ENCODE measurements at regions not wholly inside any gene's neighbourhood (a gene's known extent, or its start where the extent isn't known, plus 50 kb on each side); places are given as distances from the start of the nearest gene placed in this dataset.

DNA sequence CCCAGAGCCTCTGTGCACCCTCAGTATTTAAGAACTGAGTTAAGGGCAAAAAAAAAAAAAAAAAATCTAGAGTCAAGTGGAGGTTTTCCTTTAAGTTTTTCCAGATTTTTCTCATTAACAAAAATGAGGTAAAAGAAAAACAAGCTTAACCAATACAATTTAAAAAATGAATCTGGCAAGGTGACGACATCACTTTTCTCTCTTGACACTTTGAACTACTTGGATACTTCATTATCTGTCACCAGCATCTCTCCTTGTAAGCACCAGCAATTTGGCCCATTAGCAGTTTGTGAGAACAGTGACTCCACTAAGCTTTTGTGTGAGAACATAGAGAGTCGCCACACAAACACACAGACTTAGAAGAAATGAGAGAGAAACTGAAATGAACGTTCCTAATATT lies 345.7 kb upstream of the SLC30A5 start:
- no peak for DNase-seq (ENCODE audit: low spot score)

GRCh38 chr5:68749077-68749476 lies 344.7 kb upstream of the SLC30A5 start:
- DNase-seq (ENCODE audit: low spot score) = no peak

- DNase-seq (ENCODE audit: low spot score) = no peak
Measured at GRCh38 chr5:68749631-68750030, 344.2 kb upstream of the SLC30A5 start.

DNA sequence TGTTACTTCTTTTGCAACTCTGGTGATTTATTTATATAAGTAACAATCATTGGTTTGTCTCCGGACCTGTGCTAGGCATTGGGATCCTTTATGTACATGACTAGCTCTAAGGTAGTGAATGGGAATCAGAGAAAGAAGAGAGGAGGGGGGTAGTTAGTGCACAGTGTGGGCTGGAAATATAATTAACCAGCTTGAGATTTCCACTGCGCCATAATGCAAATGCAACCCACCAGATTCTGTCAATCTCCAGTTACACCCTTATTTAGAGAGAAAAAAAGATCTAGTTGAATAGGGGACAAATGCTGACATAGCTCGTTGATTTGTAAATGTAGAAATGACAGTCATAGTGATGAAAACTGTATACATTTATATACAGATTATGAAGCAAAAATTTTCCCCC lies 342.2 kb upstream of the SLC30A5 start:
- DNase-seq (ENCODE audit: low spot score) = no peak

DNA sequence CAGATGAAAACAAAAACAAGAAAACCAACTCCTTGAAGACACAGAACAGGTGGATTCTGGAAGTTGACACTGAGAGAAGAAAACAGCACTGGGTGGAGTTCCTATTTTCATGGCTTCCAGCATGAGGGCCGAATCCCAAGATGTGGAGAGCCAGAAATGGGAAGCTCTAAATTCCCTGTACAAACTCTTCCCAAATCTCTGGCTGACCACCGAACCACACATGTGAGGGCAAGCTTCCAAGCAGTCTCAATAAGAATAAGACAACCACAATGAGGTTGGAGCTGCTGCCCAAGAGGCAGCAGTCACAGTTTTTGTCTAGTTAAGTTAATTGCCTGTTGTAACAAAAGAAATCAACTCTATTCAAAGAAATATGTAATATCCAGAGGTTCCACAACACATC lies 339.3 kb upstream of the SLC30A5 start:
- DNase-seq (ENCODE audit: low spot score) = no peak

DNA sequence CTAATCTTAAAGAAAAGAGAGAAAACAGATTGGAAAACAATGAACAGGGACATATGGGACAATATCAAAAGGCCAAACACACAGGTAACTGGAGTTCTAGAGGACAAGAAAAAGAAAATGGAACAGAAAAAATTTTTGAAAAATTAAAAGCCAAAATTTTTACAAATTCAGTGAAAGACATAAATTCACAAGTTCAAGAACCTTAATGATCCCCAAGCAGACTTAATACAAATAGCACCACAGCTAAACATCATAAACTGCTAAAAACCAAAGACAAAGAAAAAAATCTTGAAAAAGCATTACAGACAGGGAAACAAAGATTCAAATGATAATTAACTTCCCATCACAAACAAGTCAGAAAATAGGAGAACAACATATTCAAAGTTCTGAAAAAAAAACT lies 338.5 kb upstream of the SLC30A5 start:
- DNase-seq (ENCODE audit: low spot score) = no peak

GRCh38 chr5:68757006-68757405 lies 336.8 kb upstream of the SLC30A5 start:
- DNase-seq (ENCODE audit: low spot score) = no peak

DNA sequence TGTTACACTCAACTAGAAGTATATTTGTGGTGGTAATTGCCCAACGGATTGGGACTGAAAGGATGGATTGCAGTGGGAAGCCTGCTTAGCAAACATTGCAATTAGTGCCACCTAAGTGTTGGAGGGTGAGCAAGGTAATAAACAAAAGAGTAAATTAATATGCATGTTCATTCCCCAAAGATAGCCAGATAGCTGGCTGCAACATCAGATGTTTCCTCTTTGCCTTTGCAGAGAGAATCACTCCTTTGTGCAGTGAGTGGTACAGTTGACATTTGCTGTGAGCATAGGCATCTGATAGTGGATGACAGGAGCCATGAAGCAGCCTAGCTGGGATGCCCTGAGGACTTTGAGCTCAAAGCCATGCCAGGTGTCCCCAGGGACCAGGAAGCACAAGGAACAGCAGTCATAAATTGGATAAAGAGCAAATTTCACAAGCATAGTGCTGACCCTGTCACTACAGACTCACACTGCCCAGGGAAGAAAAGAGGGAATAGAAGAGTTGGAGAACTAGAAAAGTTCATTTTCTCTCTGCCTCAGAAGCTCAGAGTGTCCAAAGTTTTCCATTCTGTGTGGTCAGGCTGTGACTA lies 336.1 kb upstream of the SLC30A5 start:
- DNase-seq (ENCODE audit: low spot score) = peak; percentile 39

- DNase-seq (ENCODE audit: low spot score) = no peak
Measured at GRCh38 chr5:68759593-68759992, 334.2 kb upstream of the SLC30A5 start.

- DNase-seq (ENCODE audit: low spot score) = no peak
Measured at GRCh38 chr5:68762201-68762600, 331.6 kb upstream of the SLC30A5 start.

GRCh38 chr5:68766952-68767464 lies 326.8 kb upstream of the SLC30A5 start:
- no peak for DNase-seq (ENCODE audit: low spot score)

DNA sequence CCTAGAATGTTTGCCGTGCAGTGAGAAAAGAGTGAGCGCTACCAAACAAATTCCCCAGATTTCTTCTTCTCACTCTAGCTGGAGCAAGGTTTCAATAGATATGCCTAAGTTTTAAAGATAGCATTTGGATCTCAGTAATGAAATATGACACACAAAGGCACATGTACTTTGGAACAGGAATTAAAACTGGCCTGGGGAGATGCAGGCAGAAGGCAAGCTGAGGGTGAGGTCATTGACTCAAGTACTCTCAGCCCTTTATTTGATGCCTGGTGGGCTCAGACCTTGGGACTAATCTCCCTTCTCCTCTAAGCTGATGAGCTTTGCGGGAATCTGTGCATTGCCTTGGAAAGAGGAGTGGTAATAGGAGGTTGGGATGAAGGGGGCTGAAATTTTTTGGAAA lies 323.3 kb upstream of the SLC30A5 start:
- no peak for DNase-seq (ENCODE audit: low spot score)

DNA sequence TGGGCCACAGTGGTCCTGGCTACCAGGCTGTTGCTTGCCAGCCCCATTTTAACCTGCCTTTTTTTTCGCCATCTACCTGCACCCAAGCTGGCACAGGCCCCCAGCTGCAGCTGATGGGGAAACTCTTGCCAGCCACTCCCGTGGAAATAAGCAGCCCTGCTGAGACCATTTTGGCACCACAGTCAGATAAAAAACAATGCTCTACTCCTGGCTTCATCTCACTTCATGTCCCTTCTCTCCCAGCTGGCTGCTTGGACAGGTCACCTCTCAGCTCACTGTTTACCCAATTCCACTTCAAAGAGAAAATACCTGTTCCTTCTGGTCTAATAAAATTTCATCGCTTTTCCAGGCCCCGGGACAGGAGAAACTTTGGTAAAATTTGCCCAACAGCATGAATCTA lies 322.6 kb upstream of the SLC30A5 start:
- DNase-seq (ENCODE audit: low spot score) = no peak

GRCh38 chr5:68771732-68772131 lies 322.1 kb upstream of the SLC30A5 start:
- no peak for DNase-seq (ENCODE audit: low spot score)

DNA sequence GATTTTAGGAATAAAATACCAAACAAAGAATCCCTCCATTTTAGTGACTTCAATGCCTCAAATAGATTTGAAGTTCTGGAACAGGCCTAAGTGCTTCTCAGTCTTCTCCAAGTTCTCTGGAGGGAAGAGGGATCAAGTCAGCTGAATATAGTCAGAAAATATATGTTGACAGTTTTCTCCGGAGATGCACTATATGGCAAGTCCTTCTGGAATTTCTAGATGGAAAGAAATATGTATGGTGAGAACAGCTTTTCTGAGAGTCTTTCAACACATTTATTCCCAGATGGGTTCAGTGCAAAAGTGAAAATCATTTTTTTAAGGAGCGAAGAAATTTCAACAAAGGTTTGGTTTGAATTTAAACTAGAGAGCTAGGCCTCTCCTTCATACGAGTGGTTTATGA lies 317.4 kb upstream of the SLC30A5 start:
- DNase-seq (ENCODE audit: low spot score) = no peak

DNA sequence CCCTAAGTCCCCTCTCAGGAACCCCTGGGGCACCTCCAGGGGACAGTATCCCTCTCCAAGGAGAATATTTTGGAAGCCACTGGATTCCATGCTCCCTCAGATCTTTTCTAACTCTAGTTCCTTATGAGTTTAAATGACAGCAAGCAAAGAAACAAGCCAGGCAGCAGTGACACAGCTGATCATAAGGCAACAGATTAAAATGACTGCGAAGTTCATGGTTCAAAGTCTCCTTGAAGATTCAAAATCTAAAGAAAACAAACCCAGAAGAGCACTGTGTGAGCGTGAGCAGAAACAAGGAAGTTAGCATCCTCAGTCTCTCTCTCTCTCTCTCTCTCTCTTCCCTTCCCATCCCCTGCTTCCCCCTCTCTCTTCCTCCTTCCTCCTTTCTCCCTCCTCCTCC lies 316.7 kb upstream of the SLC30A5 start:
- no peak for DNase-seq (ENCODE audit: low spot score)

GRCh38 chr5:68778484-68778883 lies 315.3 kb upstream of the SLC30A5 start:
- no peak for DNase-seq (ENCODE audit: low spot score)

DNA sequence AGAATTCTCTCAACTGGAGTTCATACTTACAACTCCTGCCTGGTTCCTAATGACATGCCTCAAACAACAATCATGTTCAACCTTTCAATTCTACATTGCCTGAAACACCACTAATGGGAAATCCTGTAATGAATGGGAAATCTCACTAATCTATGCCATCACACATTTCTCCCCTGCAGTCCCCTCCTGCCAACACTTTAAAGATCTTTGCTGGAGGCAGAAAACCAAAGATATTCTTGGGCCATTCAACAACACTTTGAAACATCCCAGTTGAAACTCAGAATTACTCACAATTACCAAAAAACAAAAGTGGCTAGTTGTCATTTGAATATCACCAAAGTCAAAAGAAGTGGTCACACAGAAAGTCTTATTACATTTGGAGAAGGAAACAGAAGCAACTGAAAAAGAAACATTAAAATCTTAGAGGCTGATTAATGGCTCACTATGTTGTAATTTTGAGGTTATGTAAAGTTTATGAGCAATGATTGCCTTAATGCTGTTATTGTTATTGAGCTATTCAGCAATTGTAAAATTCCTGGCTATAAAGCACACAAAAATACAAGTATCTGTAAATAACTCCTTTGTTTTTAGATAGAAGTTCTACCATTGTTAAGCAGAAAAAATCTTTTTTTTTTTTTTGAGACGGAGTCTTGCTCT lies 313.4 kb upstream of the SLC30A5 start:
- no peak for DNase-seq (ENCODE audit: low spot score)

DNA sequence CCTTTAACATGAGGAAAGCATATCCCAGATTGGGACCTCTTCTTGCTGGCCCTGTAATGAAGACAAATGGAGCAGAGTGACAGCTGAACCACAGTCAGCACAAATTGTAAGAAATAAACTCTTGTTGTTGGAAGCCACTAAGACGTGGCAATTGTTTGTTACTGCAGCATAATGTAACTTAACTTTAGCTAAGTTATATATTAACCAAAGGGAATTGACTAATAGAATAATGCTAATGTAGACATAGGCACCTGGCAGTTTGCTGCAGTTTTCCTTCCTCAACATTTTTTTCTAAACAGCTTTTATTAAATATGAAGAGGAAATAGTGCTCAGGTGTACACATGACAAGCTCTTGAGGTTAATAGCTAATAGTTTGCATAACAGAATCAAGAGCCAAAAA lies 300.7 kb upstream of the SLC30A5 start:
- no peak for DNase-seq (ENCODE audit: low spot score)

DNA sequence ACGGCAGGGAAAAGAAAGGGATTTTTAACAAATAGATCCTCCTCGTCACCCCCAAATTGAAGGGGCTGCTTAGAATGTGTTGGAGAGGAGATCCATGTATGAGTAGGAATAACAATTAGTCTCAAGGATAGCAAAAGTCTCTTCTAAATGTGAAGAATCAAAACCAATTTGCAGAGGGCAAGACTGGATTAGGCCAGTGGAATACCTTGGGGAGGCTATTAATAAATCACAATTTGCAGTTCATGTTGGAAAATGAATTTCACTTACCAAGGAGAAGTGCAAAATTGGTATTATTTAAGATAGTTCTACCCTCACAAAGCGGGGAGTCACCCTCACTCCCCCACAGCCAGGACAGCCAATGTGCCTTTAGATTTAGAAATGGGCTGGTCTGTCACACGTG lies 299.8 kb upstream of the SLC30A5 start:
- DNase-seq (ENCODE audit: low spot score) = no peak

- DNase-seq (ENCODE audit: low spot score) = no peak
Measured at GRCh38 chr5:68795190-68795589, 298.6 kb upstream of the SLC30A5 start.

GRCh38 chr5:68798877-68799843 lies 294.7 kb upstream of the SLC30A5 start:
- no peak for DNase-seq (ENCODE audit: low spot score)

GRCh38 chr5:68802430-68802829 lies 291.4 kb upstream of the SLC30A5 start:
- no peak for DNase-seq (ENCODE audit: low spot score)

All from HuH-7 (cell line).